GM12878 (cell line): ENCODE measurements at regions not wholly inside any gene's neighbourhood (a gene's known extent, or its start where the extent isn't known, plus 50 kb on each side); places are given as distances from the start of the nearest gene placed in this dataset.

ENCODE experiments used
- ATAC-seq: fragments of 200-7000 bp; cut with Tn5 transposase; 3 replicates; pipeline ENCODE4 v1.9.1; 2020; ENCODE audit warnings: mild to moderate bottlenecking, moderate library complexity
- BruUV-seq: library from RNA; stranded (reverse); fragments of 400-500 nt; replicated peaks from 2 replicates; lab custom pipeline; 2021; lab: Mats Ljungman, UMichigan
- CTCF ChIA-PET: fragments of 300-600 bp; sonication (Branson Sonifier 250); formaldehyde crosslinking; extraction: SDS; loops from one replicate; lab custom pipeline; 2021; ENCODE audit warnings: inconsistent platforms; lab: Yijun Ruan, JAX
- POLR2A ChIA-PET: fragments of 350-600 bp; formaldehyde crosslinking; extraction: SDS; loops from one replicate; lab custom pipeline; 2021; ENCODE audit warnings: inconsistent platforms; lab: Charles Lee
- RAD21 ChIA-PET: fragments of 300-600 bp; sonication (Branson Sonifier 250); formaldehyde crosslinking; loops from one replicate; lab custom pipeline; 2023; ENCODE audit warnings: antibody characterized with exemption; ENCODE audit not compliant: unreplicated experiment; lab: Charles Lee
- SMC1A ChIA-PET: fragments of 300-600 bp; sonication (Branson Sonifier 250); formaldehyde crosslinking; loops from one replicate; lab custom pipeline; 2023; ENCODE audit not compliant: unreplicated experiment, uncharacterized antibody; lab: Charles Lee
- DNase-seq: peaks from one replicate; pipeline ENCODE4 v3.0.0-alpha.2; 2011; ENCODE audit warnings: low read depth, low spot score
- FAIRE-seq: peaks from 3 replicates; lab custom pipeline; 2011; peaks lifted over from hg19 to GRCh38; lab: Jason Lieb, UNC
- H2AFZ ChIP-seq: 2 replicates; pipeline ENCODE4 v1.6.0; 2011; ENCODE audit warnings: low read depth, low read length, control low read depth; ENCODE audit not compliant: control insufficient read depth
- H3K27ac ChIP-seq: 2 replicates; pipeline ENCODE4 v1.5.1; 2011; ENCODE audit warnings: control low read depth; ENCODE audit not compliant: control insufficient read depth, insufficient read depth
- H3K27me3 ChIP-seq, 2 experiments: replicated peaks in 1 of 2; 2 replicates each; pipeline versions ENCODE4 v1.6.0 to v1.6.1; 2011; ENCODE audit warnings: low read length in 1 of 2; ENCODE audit not compliant: control insufficient read depth in 2 of 2, insufficient read depth in 2 of 2
- H3K36me3 ChIP-seq, 2 experiments: 2 replicates each; pipeline ENCODE4 v1.5.1; 2011; ENCODE audit warnings: low read length in 1 of 2; ENCODE audit not compliant: control insufficient read depth in 2 of 2, insufficient read depth in 2 of 2
- H3K4me1 ChIP-seq: 2 replicates; pipeline ENCODE4 v1.6.1; 2011; ENCODE audit warnings: mild to moderate bottlenecking, low read length, moderate library complexity, mixed read lengths; ENCODE audit not compliant: control insufficient read depth, insufficient read depth
- H3K4me2 ChIP-seq: 2 replicates; pipeline ENCODE4 v1.6.0; 2011; ENCODE audit warnings: control low read depth; ENCODE audit not compliant: control insufficient read depth, insufficient read depth
- H3K4me3 ChIP-seq: fragments of 200-600 bp; sonication (generic); 2 replicates; pipeline ENCODE4 v1.5.1; 2016
- H3K79me2 ChIP-seq: 2 replicates; pipeline ENCODE4 v1.6.0; 2011; ENCODE audit warnings: low read length; ENCODE audit not compliant: control insufficient read depth, insufficient read depth
- H3K9ac ChIP-seq: 2 replicates; pipeline ENCODE4 v1.8.0; 2011; ENCODE audit warnings: low read length, control low read depth, mixed read lengths; ENCODE audit not compliant: control insufficient read depth, insufficient read depth
- H3K9me3 ChIP-seq: replicated peaks from 3 replicates; pipeline ENCODE4 v1.5.1; 2011; ENCODE audit warnings: mild to moderate bottlenecking, low read length; ENCODE audit not compliant: control insufficient read depth, insufficient read depth
- H4K20me1 ChIP-seq: 2 replicates; pipeline ENCODE4 v1.6.0; 2011; ENCODE audit not compliant: control insufficient read depth, insufficient read depth
- ATF3 ChIP-seq: IDR thresholded peaks from 2 replicates; pipeline ENCODE4 v1.6.1; 2011; ENCODE audit warnings: low read depth, mild to moderate bottlenecking, low read length, moderate library complexity, borderline replicate concordance; ENCODE audit errors: extremely low read depth
- CHD1 ChIP-seq: IDR thresholded peaks from 2 replicates; pipeline ENCODE4 v1.6.1; 2012; ENCODE audit warnings: low read depth, low read length, improper control_type of control experiment
- CTCF ChIP-seq, 3 experiments: IDR thresholded peaks in 2 of 3; conservative IDR thresholded peaks in 1 of 3; 2 replicates each; pipeline ENCODE4 v1.5.1; 2011; ENCODE audit warnings: low read depth in 3 of 3, low read length in 3 of 3, mild to moderate bottlenecking in 3 of 3, control low read depth in 2 of 3, moderate library complexity in 2 of 3, inconsistent platforms in 1 of 3, mixed read lengths in 1 of 3; ENCODE audit not compliant: control insufficient read depth in 2 of 3, insufficient read depth in 1 of 3; ENCODE audit errors: extremely low read depth in 1 of 3
- GABPA ChIP-seq: IDR thresholded peaks from 2 replicates; pipeline ENCODE4 v1.6.1; 2014; ENCODE audit warnings: antibody characterized with exemption, low read depth, mild to moderate bottlenecking, inconsistent platforms
- KDM1A ChIP-seq: fragments of 200-600 bp; sonication (generic); IDR thresholded peaks from 2 replicates; pipeline ENCODE4 v1.6.1; 2016; ENCODE audit warnings: borderline replicate concordance
- MAX ChIP-seq: IDR thresholded peaks from 2 replicates; pipeline ENCODE4 v1.6.1; 2012; ENCODE audit warnings: low read depth, low read length, improper control_type of control experiment
- MTA2 ChIP-seq: fragments of 450-650 bp; IDR thresholded peaks from 2 replicates; pipeline ENCODE4 v1.6.1; 2016; ENCODE audit warnings: low read depth, mild to moderate bottlenecking, moderate library complexity
- NFXL1 ChIP-seq: fragments of 450-650 bp; IDR thresholded peaks from 2 replicates; pipeline ENCODE4 v1.6.1; 2017; ENCODE audit warnings: antibody characterized with exemption, mild to moderate bottlenecking, borderline replicate concordance
- PAX8 ChIP-seq: fragments of 450-650 bp; IDR thresholded peaks from 2 replicates; pipeline ENCODE4 v1.6.1; 2017; ENCODE audit warnings: mild to moderate bottlenecking, moderate library complexity
- RAD51 ChIP-seq: fragments of 450-650 bp; IDR thresholded peaks from 2 replicates; pipeline ENCODE4 v1.6.1; 2016; ENCODE audit warnings: moderate library complexity, mild to moderate bottlenecking, inconsistent platforms
- SIX5 ChIP-seq: IDR thresholded peaks from 2 replicates; pipeline ENCODE4 v1.6.1; 2011; ENCODE audit warnings: mild to moderate bottlenecking, low read depth, low read length, moderate library complexity; ENCODE audit not compliant: severe bottlenecking
- SMAD1 ChIP-seq: fragments of 450-650 bp; IDR thresholded peaks from 2 replicates; pipeline ENCODE4 v1.6.1; 2018; ENCODE audit warnings: mild to moderate bottlenecking, low read depth; ENCODE audit not compliant: partially characterized antibody
- SMAD5 ChIP-seq: IDR thresholded peaks from 2 replicates; pipeline ENCODE4 v1.6.1; 2016; ENCODE audit warnings: antibody characterized with exemption, low read depth
- SUPT20H ChIP-seq: IDR thresholded peaks from 2 replicates; pipeline ENCODE4 v1.6.1; 2011; ENCODE audit warnings: low read depth, mild to moderate bottlenecking, low read length, moderate library complexity, borderline replicate concordance; ENCODE audit not compliant: control insufficient read depth
- TCF3 ChIP-seq: IDR thresholded peaks from 2 replicates; pipeline ENCODE4 v1.6.1; 2012; ENCODE audit warnings: low read depth, mild to moderate bottlenecking, low read length, borderline replicate concordance; ENCODE audit not compliant: insufficient read depth
- USF1 ChIP-seq: IDR thresholded peaks from 2 replicates; pipeline ENCODE4 v1.6.1; 2011; ENCODE audit warnings: borderline replicate concordance, low read depth, mild to moderate bottlenecking, moderate library complexity, mixed read lengths, low read length; ENCODE audit not compliant: insufficient read depth; ENCODE audit errors: extremely low read length
- YY1 ChIP-seq: IDR thresholded peaks from 2 replicates; pipeline ENCODE4 v1.6.1; 2011; ENCODE audit warnings: low read depth, mild to moderate bottlenecking, low read length
- ZNF217 ChIP-seq: fragments of 450-650 bp; IDR thresholded peaks from 2 replicates; pipeline ENCODE4 v1.6.1; 2017; ENCODE audit warnings: antibody characterized with exemption, mild to moderate bottlenecking
- WGBS: methylation state at CpG from one replicate; pipeline ENCODE4 v1.1.6; 2016; ENCODE audit warnings: low lambda C conversion rate; ENCODE audit not compliant: insufficient replicate concordance, insufficient coverage; ENCODE audit errors: missing lambda C conversion rate; 5-methylcytosine and 5-hydroxymethylcytosine counted together
- in situ Hi-C: fragments of 300-500 bp; cut with MboI; formaldehyde crosslinking; loops from 9 replicates; pipeline ENCODE4 v1.14.3; 2018; ENCODE audit warnings: mixed read lengths
- intact Hi-C: fragments of 100-400 bp; cut with micrococcal nuclease; formaldehyde crosslinking; loops from one replicate; pipeline ENCODE4 v1.14.2; 2022; ENCODE audit not compliant: unreplicated experiment

GRCh38 chr5:5069851-5070250 lies 70.3 kb upstream of the ADAMTS16 start:
- TF ChIP-seq ATF3, result no peak
- no peak for TF ChIP-seq SUPT20H
- TF ChIP-seq USF1, result no peak
- no peak for TF ChIP-seq NFXL1
- TF ChIP-seq ZNF217, result no peak
- TF ChIP-seq RAD51, result no peak
- no peak for TF ChIP-seq SIX5
- TF ChIP-seq CTCF (IDR thresholded peaks at IDR 0.05 in 2 of 3, conservative IDR thresholded peaks at IDR 0.05 in 1 of 3; ENCODE audit: control insufficient read depth in 2 of 3, extremely low read depth in 1 of 3, insufficient read depth in 1 of 3, low read depth in 3 of 3, low read length in 3 of 3), result no peak
- TF ChIP-seq GABPA, result no peak
- no peak for TF ChIP-seq CHD1
- no peak for TF ChIP-seq MTA2
- TF ChIP-seq PAX8, result no peak
- TF ChIP-seq MAX, result no peak
- no peak for TF ChIP-seq KDM1A
- TF ChIP-seq SMAD1, result no peak
- no peak for TF ChIP-seq YY1
- no peak for TF ChIP-seq SMAD5
- no peak for TF ChIP-seq TCF3
- Histone ChIP-seq H3K4me1 (no peaks in the 10 kb centered on the region; the same call in 1 of the 2 replicates), H3K4me2 (no peak overlapping the region), H2AFZ (no peak overlapping the region), H3K27ac (no peak overlapping the region), H3K36me3 (no peaks in the 10 kb centered on the region), H3K9ac (no peak overlapping the region), H3K9me3 (no peaks in the 10 kb centered on the region), H3K27me3 (no peaks in the 10 kb centered on the region), H3K4me3 (no peak overlapping the region), H4K20me1 (no peaks in the 10 kb centered on the region), H3K79me2 (no peaks in the 10 kb centered on the region)
- FAIRE-seq (no peak), DNase-seq (no peak), ATAC-seq (no peak)
- SMC1A ChIA-PET, result interaction anchor here (0.7 to 1.0 kb wide), 2 partner anchors 12 to 19 kb away, joined by 3 to 4 read pairs; no protein-coding TSS in a partner anchor
- RAD21 ChIA-PET, result no interaction called here
- BruUV-seq, result no TSS peak
- POLR2A ChIA-PET, result no interaction called here
- CTCF ChIA-PET, result interaction anchor here (1.0 kb wide), 1 partner anchor 11 kb away, joined by 3 read pairs; no protein-coding TSS in a partner anchor
- intact Hi-C loops (no loop called here), in situ Hi-C loops (no loop called here)
- WGBS, result 21% methylated on average over 5 of the region's 5 CpGs
